ENCODE measurements at regions not wholly inside any gene's neighbourhood (a gene's known extent, or its start where the extent isn't known, plus 50 kb on each side); places are given as distances from the start of the nearest gene placed in this dataset.

DNA sequence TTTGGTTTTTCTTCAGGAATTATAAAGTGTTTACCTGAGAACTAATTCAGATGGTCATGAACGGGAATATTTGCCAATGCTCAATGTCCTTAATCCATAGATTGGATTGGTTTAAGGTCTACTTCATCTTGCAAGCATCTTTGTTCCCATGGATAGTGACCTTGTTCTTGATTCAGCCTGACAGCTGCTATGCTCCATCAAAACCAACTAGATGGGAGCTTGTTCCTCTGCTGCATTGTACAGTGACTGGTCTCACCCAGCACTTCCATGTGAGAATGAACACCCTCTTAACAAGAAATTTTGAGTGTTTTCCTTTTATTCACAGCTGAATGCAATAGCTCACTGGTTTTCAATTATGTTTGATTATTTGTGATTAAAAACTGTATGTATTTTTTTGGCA is 312.6 kb upstream of the ACTBL2 start:
- no peaks in the 10 kb centered on the region for H3K27me3 ChIP-seq (ENCODE audit: control insufficient read depth in 4 of 4, insufficient read depth in 4 of 4, low read length in 3 of 4)

GRCh38 chr5:57791875-57792274 is 309.3 kb upstream of the ACTBL2 start:
- Histone ChIP-seq H3K36me3 (ENCODE audit: control insufficient read depth in 4 of 4, insufficient read depth in 3 of 4, low read depth in 1 of 4, low read length in 3 of 4) (no peaks in the 10 kb centered on the region), H3K4me3 (ENCODE audit: low read depth in 1 of 3, low read length in 3 of 3) (no peak overlapping the region), H3K27me3 (ENCODE audit: control insufficient read depth in 4 of 4, insufficient read depth in 4 of 4, low read length in 3 of 4) (no peaks in the 10 kb centered on the region), H3K9ac (ENCODE audit: low read depth in 1 of 2, low read length in 2 of 2) (no peak overlapping the region), H3K27ac (ENCODE audit: low read depth in 1 of 2, low read length in 2 of 2) (no peak overlapping the region), H3K4me1 (ENCODE audit: control insufficient read depth in 4 of 4, insufficient read depth in 4 of 4, low read length in 3 of 4) (no peaks in the 10 kb centered on the region), H3K9me3 (ENCODE audit: control insufficient read depth in 4 of 4, low read length in 3 of 4) (no peaks in the 10 kb centered on the region)
- DNase-seq (ENCODE audit: low spot score) = no peak
- TF ChIP-seq FOXA1 (IDR thresholded peaks at IDR 0.05) (no peak), SP1 (IDR thresholded peaks at IDR 0.05) (no peak), REST (IDR thresholded peaks at IDR 0.05) (no peak), RXRA (IDR thresholded peaks at IDR 0.05) (no peak), GABPA (IDR thresholded peaks at IDR 0.05 in 1 of 2, conservative IDR thresholded peaks at IDR 0.05 in 1 of 2) (no peak), HNF4G (IDR thresholded peaks at IDR 0.05) (no peak), EGR1 (IDR thresholded peaks at IDR 0.05; ENCODE audit: low read depth in 2 of 2) (no peak), MAX (IDR thresholded peaks at IDR 0.05) (no peak), JUND (IDR thresholded peaks at IDR 0.05) (no peak), HNF4A (conservative IDR thresholded peaks at IDR 0.05) (no peak), YY1 (IDR thresholded peaks at IDR 0.05) (no peak), RAD21 (IDR thresholded peaks at IDR 0.05) (no peak)
- TF ChIP-seq, protein P1, sequence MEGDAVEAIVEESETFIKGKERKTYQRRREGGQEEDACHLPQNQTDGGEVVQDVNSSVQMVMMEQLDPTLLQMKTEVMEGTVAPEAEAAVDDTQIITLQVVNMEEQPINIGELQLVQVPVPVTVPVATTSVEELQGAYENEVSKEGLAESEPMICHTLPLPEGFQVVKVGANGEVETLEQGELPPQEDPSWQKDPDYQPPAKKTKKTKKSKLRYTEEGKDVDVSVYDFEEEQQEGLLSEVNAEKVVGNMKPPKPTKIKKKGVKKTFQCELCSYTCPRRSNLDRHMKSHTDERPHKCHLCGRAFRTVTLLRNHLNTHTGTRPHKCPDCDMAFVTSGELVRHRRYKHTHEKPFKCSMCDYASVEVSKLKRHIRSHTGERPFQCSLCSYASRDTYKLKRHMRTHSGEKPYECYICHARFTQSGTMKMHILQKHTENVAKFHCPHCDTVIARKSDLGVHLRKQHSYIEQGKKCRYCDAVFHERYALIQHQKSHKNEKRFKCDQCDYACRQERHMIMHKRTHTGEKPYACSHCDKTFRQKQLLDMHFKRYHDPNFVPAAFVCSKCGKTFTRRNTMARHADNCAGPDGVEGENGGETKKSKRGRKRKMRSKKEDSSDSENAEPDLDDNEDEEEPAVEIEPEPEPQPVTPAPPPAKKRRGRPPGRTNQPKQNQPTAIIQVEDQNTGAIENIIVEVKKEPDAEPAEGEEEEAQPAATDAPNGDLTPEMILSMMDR (IDR thresholded peaks at IDR 0.05; ENCODE audit: low read depth, low read length, missing input control) = no peak
- TF ChIP-seq, protein P2, sequence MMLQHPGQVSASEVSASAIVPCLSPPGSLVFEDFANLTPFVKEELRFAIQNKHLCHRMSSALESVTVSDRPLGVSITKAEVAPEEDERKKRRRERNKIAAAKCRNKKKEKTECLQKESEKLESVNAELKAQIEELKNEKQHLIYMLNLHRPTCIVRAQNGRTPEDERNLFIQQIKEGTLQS (IDR thresholded peaks at IDR 0.05) = no peak
- TF ChIP-seq, protein P3, sequence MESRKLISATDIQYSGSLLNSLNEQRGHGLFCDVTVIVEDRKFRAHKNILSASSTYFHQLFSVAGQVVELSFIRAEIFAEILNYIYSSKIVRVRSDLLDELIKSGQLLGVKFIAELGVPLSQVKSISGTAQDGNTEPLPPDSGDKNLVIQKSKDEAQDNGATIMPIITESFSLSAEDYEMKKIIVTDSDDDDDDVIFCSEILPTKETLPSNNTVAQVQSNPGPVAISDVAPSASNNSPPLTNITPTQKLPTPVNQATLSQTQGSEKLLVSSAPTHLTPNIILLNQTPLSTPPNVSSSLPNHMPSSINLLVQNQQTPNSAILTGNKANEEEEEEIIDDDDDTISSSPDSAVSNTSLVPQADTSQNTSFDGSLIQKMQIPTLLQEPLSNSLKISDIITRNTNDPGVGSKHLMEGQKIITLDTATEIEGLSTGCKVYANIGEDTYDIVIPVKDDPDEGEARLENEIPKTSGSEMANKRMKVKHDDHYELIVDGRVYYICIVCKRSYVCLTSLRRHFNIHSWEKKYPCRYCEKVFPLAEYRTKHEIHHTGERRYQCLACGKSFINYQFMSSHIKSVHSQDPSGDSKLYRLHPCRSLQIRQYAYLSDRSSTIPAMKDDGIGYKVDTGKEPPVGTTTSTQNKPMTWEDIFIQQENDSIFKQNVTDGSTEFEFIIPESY (IDR thresholded peaks at IDR 0.05) = no peak
- WGBS = 81% methylated on average over 1 of the region's 1 CpG

More for the DNA sequence above, 312.6 kb upstream of the ACTBL2 start:
- 96% methylated on average over 1 of the region's 1 CpG for WGBS
- TF ChIP-seq RAD21 (IDR thresholded peaks at IDR 0.05) (no peak), YY1 (IDR thresholded peaks at IDR 0.05) (no peak), MAX (IDR thresholded peaks at IDR 0.05) (no peak), SP1 (IDR thresholded peaks at IDR 0.05) (no peak), JUND (IDR thresholded peaks at IDR 0.05) (no peak), HNF4A (conservative IDR thresholded peaks at IDR 0.05) (no peak), TAF1 (conservative IDR thresholded peaks at IDR 0.05) (no peak)
- TF ChIP-seq, protein P1 (IDR thresholded peaks at IDR 0.05; ENCODE audit: low read depth, low read length, missing input control) = no peak
- no peak overlapping the region for H3K27ac ChIP-seq (ENCODE audit: low read depth in 1 of 2, low read length in 2 of 2)
- H3K9ac ChIP-seq (ENCODE audit: low read depth in 1 of 2, low read length in 2 of 2) = no peak overlapping the region
- H3K4me3 ChIP-seq (ENCODE audit: low read depth in 1 of 3, low read length in 3 of 3) = no peak overlapping the region
- no peaks in the 10 kb centered on the region for H3K9me3 ChIP-seq (ENCODE audit: control insufficient read depth in 4 of 4, low read length in 3 of 4)
- no peaks in the 10 kb centered on the region for H3K4me1 ChIP-seq (ENCODE audit: control insufficient read depth in 4 of 4, insufficient read depth in 4 of 4, low read length in 3 of 4)
- no peaks in the 10 kb centered on the region for H3K36me3 ChIP-seq (ENCODE audit: control insufficient read depth in 4 of 4, insufficient read depth in 3 of 4, low read depth in 1 of 4, low read length in 3 of 4)
- no peak for DNase-seq (ENCODE audit: low spot score)

Data from liver (tissue), 8 donors.